ENCODE measurements at regions not wholly inside any gene's neighbourhood (a gene's known extent, or its start where the extent isn't known, plus 50 kb on each side); places are given as distances from the start of the nearest gene placed in this dataset.
A peak's percentile ranks its signal among the peaks of the same experiment; 100 is the strongest.

GRCh38 chr3:21357241-21357640 is 393.8 kb downstream of the ZNF385D start:
- no peak for DNase-seq

- no peak for DNase-seq
Measured at GRCh38 chr3:21356402-21356801, 394.6 kb downstream of the ZNF385D start.

- DNase-seq = no peak
Measured at GRCh38 chr3:21345382-21345976, 405.5 kb downstream of the ZNF385D start.

- no peak for DNase-seq
Measured at GRCh38 chr3:21331857-21332256, 419.2 kb downstream of the ZNF385D start.

GRCh38 chr3:21331321-21331720 is 419.7 kb downstream of the ZNF385D start:
- no peak for DNase-seq

- peak; percentile 39 for DNase-seq
Measured at GRCh38 chr3:21330293-21330692, 420.7 kb downstream of the ZNF385D start.

- no peak for DNase-seq
Measured at GRCh38 chr3:21328711-21329390, 422.2 kb downstream of the ZNF385D start.

- DNase-seq = no peak
Measured at GRCh38 chr3:21326704-21327475, 424.1 kb downstream of the ZNF385D start.

- no peak for DNase-seq
Measured at GRCh38 chr3:21314688-21315087, 436.3 kb downstream of the ZNF385D start.

- no peak for DNase-seq
Measured at GRCh38 chr3:21310891-21311290, 440.1 kb downstream of the ZNF385D start.

- no peak for DNase-seq
Measured at GRCh38 chr3:21310161-21310560, 440.8 kb downstream of the ZNF385D start.

- DNase-seq = no peak
Measured at GRCh38 chr3:21297304-21297703, 453.7 kb downstream of the ZNF385D start.

- DNase-seq = no peak
Measured at GRCh38 chr3:21294768-21295167, 456.2 kb downstream of the ZNF385D start.

- no peak for DNase-seq
Measured at GRCh38 chr3:21292971-21293370, 458.0 kb downstream of the ZNF385D start.

GRCh38 chr3:21290557-21290956 is 460.5 kb downstream of the ZNF385D start:
- peak; percentile 19 for DNase-seq

GRCh38 chr3:21274079-21274571 is 476.9 kb downstream of the ZNF385D start:
- DNase-seq = no peak

- DNase-seq = no peak
Measured at GRCh38 chr3:21273259-21274025, 477.6 kb downstream of the ZNF385D start.

- DNase-seq = no peak
Measured at GRCh38 chr3:21271606-21272016, 479.4 kb downstream of the ZNF385D start.

- DNase-seq = no peak
Measured at GRCh38 chr3:21269882-21270281, 481.1 kb downstream of the ZNF385D start.

GRCh38 chr3:21260507-21260906 is 490.5 kb downstream of the ZNF385D start:
- no peak for DNase-seq

- DNase-seq = no peak
Measured at GRCh38 chr3:21259896-21260295, 491.1 kb downstream of the ZNF385D start.

- peak; percentile 3 for DNase-seq
Measured at GRCh38 chr3:21256932-21257331, 494.1 kb downstream of the ZNF385D start.

- no peak for DNase-seq
Measured at GRCh38 chr3:21238661-21239060, 512.3 kb downstream of the ZNF385D start.
